ENCODE measurements at regions not wholly inside any gene's neighbourhood (a gene's known extent, or its start where the extent isn't known, plus 50 kb on each side); places are given as distances from the start of the nearest gene placed in this dataset.

GRCh38 chr2:223701761-223702160 is 99.6 kb upstream of the SCG2 start:
- no peak for DNase-seq

- no peak for DNase-seq
These were observed 98.1 kb upstream of the SCG2 start for GRCh38 chr2:223700221-223700620.

GRCh38 chr2:223697892-223698645 is 95.9 kb upstream of the SCG2 start:
- DNase-seq: no peak

- no peak for DNase-seq
These were observed 95.2 kb upstream of the SCG2 start for GRCh38 chr2:223697316-223697891.

- DNase-seq: no peak
These were observed 94.6 kb upstream of the SCG2 start for GRCh38 chr2:223696719-223697118.

- peak; percentile 57 for DNase-seq
These were observed 90.2 kb upstream of the SCG2 start for GRCh38 chr2:223692191-223692947.

- DNase-seq: peak; percentile 89
These were observed 86.1 kb upstream of the SCG2 start for GRCh38 chr2:223688094-223688835.

- no peak for DNase-seq
These were observed 79.0 kb upstream of the SCG2 start for GRCh38 chr2:223681125-223681524.

GRCh38 chr2:223674998-223675609 is 72.9 kb upstream of the SCG2 start:
- no peak for DNase-seq

- DNase-seq: no peak
These were observed 67.5 kb upstream of the SCG2 start for GRCh38 chr2:223669453-223670225.

GRCh38 chr2:223668302-223668998 is 66.3 kb upstream of the SCG2 start:
- DNase-seq: no peak

GRCh38 chr2:223654384-223654915 is 52.3 kb upstream of the SCG2 start:
- no peak for DNase-seq

- no peak for DNase-seq
These were observed 50.7 kb upstream of the SCG2 start for GRCh38 chr2:223652902-223653301.

- DNase-seq: no peak
These were observed 50.0 kb upstream of the SCG2 start for GRCh38 chr2:223652122-223652521.
